NCI-H187 treated with DMSO at 0.1 percent for 48 hours (cell line): ENCODE measurements at regions not wholly inside any gene's neighbourhood (a gene's known extent, or its start where the extent isn't known, plus 50 kb on each side); places are given as distances from the start of the nearest gene placed in this dataset.

Experiments
- DNase-seq: peaks from one replicate; lab custom pipeline; 2025; lab: John Stamatoyannopoulos, UW

GRCh38 chr18:41038071-41038470 lies 917.0 kb upstream of the PIK3C3 start:
- no peak for DNase-seq

- no peak for DNase-seq
Measured at GRCh38 chr18:41036346-41036745, 918.7 kb upstream of the PIK3C3 start.

- DNase-seq = no peak
Measured at GRCh38 chr18:41034413-41034812, 920.6 kb upstream of the PIK3C3 start.

- DNase-seq = no peak
Measured at GRCh38 chr18:41025666-41026065, 929.4 kb upstream of the PIK3C3 start.

- DNase-seq = no peak
Measured at GRCh38 chr18:41024792-41025191, 930.2 kb upstream of the PIK3C3 start.

GRCh38 chr18:41022484-41022883 lies 932.5 kb upstream of the PIK3C3 start:
- no peak for DNase-seq

- no peak for DNase-seq
Measured at GRCh38 chr18:41021089-41021488, 933.9 kb upstream of the PIK3C3 start.

GRCh38 chr18:41012194-41012593 lies 942.8 kb upstream of the PIK3C3 start:
- no peak for DNase-seq

GRCh38 chr18:41009926-41010325 lies 945.1 kb upstream of the PIK3C3 start:
- DNase-seq = no peak

GRCh38 chr18:41004324-41004723 lies 950.7 kb upstream of the PIK3C3 start:
- DNase-seq = no peak

GRCh38 chr18:40995529-40995928 lies 959.5 kb upstream of the PIK3C3 start:
- no peak for DNase-seq

- DNase-seq = no peak
Measured at GRCh38 chr18:40993363-40993762, 961.7 kb upstream of the PIK3C3 start.

- DNase-seq = no peak
Measured at GRCh38 chr18:40987581-40987980, 967.5 kb upstream of the PIK3C3 start.

GRCh38 chr18:40985436-40985835 lies 969.6 kb upstream of the PIK3C3 start:
- no peak for DNase-seq

- no peak for DNase-seq
Measured at GRCh38 chr18:40984856-40985255, 970.2 kb upstream of the PIK3C3 start.

- DNase-seq = no peak
Measured at GRCh38 chr18:40983835-40984234, 971.2 kb upstream of the PIK3C3 start.

- DNase-seq = no peak
Measured at GRCh38 chr18:40980171-40980570, 974.9 kb upstream of the PIK3C3 start.

- no peak for DNase-seq
Measured at GRCh38 chr18:40976050-40976449, 979.0 kb upstream of the PIK3C3 start.

GRCh38 chr18:40974448-40974847 lies 980.6 kb upstream of the PIK3C3 start:
- no peak for DNase-seq

GRCh38 chr18:40962784-40963183 lies 992.2 kb upstream of the PIK3C3 start:
- no peak for DNase-seq

- DNase-seq = no peak
Measured at GRCh38 chr18:40957533-40958070, 997.4 kb upstream of the PIK3C3 start.

- no peak for DNase-seq
Measured at GRCh38 chr18:40956213-40956612, 998.8 kb upstream of the PIK3C3 start.

GRCh38 chr18:40955351-40955750 lies 999.7 kb upstream of the PIK3C3 start:
- DNase-seq = no peak

GRCh38 chr18:40949114-40949950 lies 1005.7 kb upstream of the PIK3C3 start:
- DNase-seq = no peak
